Stimulated activated CD4-positive, alpha-beta T cell treated with anti-CD3 and anti-CD28 coated beads, Interleukin-12 subunit alpha, Interleukin-12 subunit beta, amount 100 ng/mL, for 24 hours (primary cell): ENCODE measurements at regions not wholly inside any gene's neighbourhood (a gene's known extent, or its start where the extent isn't known, plus 50 kb on each side); places are given as distances from the start of the nearest gene placed in this dataset.

Source experiments
- DNase-seq, 2 experiments: peaks; one replicate each; pipeline ENCODE4 v3.0.0-alpha.2; 2020; ENCODE audit warnings: low read depth in 2 of 2

DNA sequence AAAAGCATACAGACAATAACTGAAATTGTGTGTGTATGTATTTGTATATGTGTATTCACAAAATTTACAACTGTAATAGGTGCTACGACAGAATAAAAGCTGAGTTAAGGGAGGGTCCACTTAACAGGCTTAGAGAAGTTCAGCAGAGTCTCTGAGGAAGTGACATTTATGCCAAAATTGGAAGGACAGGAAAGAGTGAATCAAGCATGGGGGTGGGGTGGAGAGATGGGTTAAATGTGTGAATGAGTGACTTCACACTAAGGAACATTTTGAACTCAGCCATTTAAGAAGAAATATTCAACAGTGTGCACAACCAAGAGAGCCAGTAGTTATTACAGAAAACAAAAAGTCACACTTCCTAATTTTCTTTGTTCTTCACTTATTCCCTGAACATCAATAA is 53.8 kb upstream of the RGS1 start:
- DNase-seq = peak; percentile 17 to 19

DNA sequence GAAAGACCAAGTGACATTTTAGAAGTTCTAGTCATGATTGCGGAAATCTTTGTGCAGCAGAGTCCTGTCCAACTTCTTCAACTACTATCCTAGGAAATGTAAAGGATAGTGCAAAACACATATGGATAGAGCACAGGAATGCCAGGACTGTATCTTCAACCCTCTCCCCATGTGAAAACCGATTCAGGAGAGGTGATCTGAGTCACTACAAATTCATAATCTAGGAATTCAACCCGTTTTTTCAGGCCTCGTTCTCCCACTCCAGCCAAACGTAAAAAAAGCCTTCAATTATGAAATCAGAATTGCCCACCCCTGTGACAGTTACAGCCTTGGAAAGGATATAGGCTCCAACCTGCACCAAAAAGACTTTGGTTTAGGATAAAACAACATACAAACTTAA is 52.9 kb upstream of the RGS1 start:
- no peak for DNase-seq

DNA sequence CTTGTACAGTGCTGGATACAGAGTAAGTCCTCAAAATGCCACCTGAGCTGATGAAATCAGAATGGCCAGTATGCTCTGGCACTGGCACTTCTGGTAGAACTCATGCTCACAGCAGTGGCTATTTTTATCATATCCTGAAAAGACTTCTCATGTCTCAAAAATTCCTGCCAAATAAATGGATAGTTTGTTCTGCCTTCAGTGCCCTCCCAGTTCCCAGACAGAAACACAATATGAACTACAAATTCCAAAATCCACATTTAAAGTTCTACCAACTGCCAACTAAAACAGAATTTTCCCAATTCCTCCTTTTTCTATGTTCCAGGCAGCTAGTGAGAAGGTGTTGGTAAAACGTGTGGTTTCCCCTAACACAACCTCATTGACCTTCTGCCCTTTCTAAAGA is 51.4 kb upstream of the RGS1 start:
- no peak for DNase-seq
